Thyroid gland (tissue), 4 donors: ENCODE measurements at regions not wholly inside any gene's neighbourhood (a gene's known extent, or its start where the extent isn't known, plus 50 kb on each side); places are given as distances from the start of the nearest gene placed in this dataset.

ENCODE experiments used
- DNase-seq, 2 donors: peaks; one replicate each; pipeline ENCODE4 v3.0.0-alpha.2; 2019
- H3K27ac ChIP-seq, 3 donors: fragments of 200-600 bp; sonication (generic); 1 replicate in 2 of 3; 2 replicates in 1 of 3; pipeline ENCODE4 v1.5.1; 2016 to 2019; ENCODE audit warnings: mild to moderate bottlenecking in 1 of 3, moderate library complexity in 1 of 3
- H3K27me3 ChIP-seq: fragments of 200-600 bp; sonication (generic); one replicate; pipeline ENCODE4 v1.5.1; 2019
- H3K36me3 ChIP-seq, 2 donors: fragments of 200-600 bp; sonication (generic); one replicate each; pipeline ENCODE4 v1.5.1; 2016 to 2019
- H3K4me1 ChIP-seq, 2 donors: fragments of 200-600 bp; sonication (generic); one replicate each; pipeline ENCODE4 v1.5.1; 2017 to 2019
- H3K4me3 ChIP-seq, 3 donors: fragments of 200-600 bp; sonication (generic); replicated peaks in 1 of 3; 1 replicate in 2 of 3; 2 replicates in 1 of 3; pipeline ENCODE4 v1.5.1; 2016; ENCODE audit warnings: mild to moderate bottlenecking in 1 of 3
- H3K9me3 ChIP-seq: fragments of 200-600 bp; sonication (generic); one replicate; pipeline ENCODE4 v1.5.1; 2017
- CTCF ChIP-seq, 6 experiments: fragments of 200-600 bp in 3 of 6; fragments of 450-650 bp in 3 of 6; sonication (generic) in 3 of 6; IDR thresholded peaks; one replicate each; pipeline ENCODE4 v1.5.1; 2016 to 2019; ENCODE audit warnings: antibody characterized with exemption in 6 of 6, mild to moderate bottlenecking in 2 of 6, inconsistent platforms in 1 of 6, moderate library complexity in 1 of 6
- POLR2A ChIP-seq, 2 donors: fragments of 450-650 bp; IDR thresholded peaks; one replicate each; pipeline ENCODE4 v1.6.1; 2017; ENCODE audit warnings: antibody characterized with exemption in 2 of 2, mild to moderate bottlenecking in 2 of 2, moderate library complexity in 1 of 2
- WGBS, 2 donors: methylation state at CpG; one replicate each; pipeline ENCODE4 v1.1.5; 2017; 5-methylcytosine and 5-hydroxymethylcytosine counted together
- intact Hi-C: fragments of 100-400 bp; cut with DNase I; formaldehyde crosslinking; loops from one replicate; pipeline ENCODE4 v1.15.1; 2023

DNA sequence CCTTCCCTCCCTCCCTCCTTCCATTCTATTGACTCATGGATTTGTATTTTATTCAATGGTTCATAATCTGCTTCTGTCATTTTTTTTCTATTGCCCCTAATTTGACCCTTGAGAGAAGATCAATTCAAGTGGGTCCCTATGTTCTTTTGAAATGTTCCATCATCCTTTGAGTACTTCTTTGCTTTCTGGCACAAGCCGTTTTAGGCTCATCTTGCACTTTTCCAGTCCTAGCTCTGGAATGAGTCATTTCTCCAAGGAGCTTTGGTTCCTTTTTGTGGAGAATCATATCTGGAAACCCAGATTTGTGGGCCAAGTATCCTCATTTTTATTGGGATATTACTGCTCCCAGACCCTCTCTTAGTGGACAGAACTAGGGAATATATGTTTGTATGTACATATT lies 126.8 kb upstream of the PTPN3 start:
- Histone ChIP-seq H3K36me3 (no peaks in the 10 kb centered on the region), H3K27ac (no peak overlapping the region), H3K27me3 (no peaks in the 10 kb centered on the region), H3K4me1 (no peaks in the 10 kb centered on the region), H3K9me3 (no peaks in the 10 kb centered on the region), H3K4me3 (no peak overlapping the region)
- intact Hi-C loops = no loop called here
- TF ChIP-seq CTCF (IDR thresholded peaks at IDR 0.05) = no peak
- no peak for TF ChIP-seq POLR2A (IDR thresholded peaks at IDR 0.05)
- no peak for DNase-seq
- WGBS, 2 donors = 43 to 57% methylated on average over 1 of the region's 1 CpG

- Histone ChIP-seq H3K4me1 (no peaks in the 10 kb centered on the region), H3K36me3 (no peaks in the 10 kb centered on the region), H3K4me3 (no peak overlapping the region), H3K27me3 (no peaks in the 10 kb centered on the region), H3K9me3 (no peaks in the 10 kb centered on the region), H3K27ac (no peak overlapping the region)
- intact Hi-C loops = no loop called here
- TF ChIP-seq CTCF (IDR thresholded peaks at IDR 0.05) (no peak), POLR2A (IDR thresholded peaks at IDR 0.05) (no peak)
- 31 to 41% methylated on average over 4 of the region's 4 CpGs for WGBS, 2 donors
- DNase-seq = peak; percentile 31 to 43
These were observed 128.9 kb upstream of the PTPN3 start for GRCh38 chr9:109627042-109627441.

DNA sequence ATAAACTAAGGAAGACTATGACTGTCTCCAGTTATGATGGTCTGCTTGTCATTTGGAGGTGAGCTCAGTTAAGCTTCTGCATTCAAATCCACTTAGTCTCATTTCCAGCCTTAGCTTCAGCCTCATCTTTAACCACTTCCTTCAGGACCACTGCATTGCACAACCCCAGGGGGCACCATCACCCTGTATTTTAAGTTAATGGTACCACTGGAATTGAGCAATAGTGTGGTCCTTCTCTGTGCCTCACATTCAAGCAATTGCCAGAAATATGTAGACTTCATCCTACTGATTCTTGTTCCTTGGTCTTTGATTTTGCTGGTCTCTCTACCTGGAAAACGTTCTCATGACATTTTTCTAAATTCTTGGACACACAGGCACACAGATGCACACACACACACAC lies 131.5 kb upstream of the PTPN3 start:
- Histone ChIP-seq H3K4me1 (no peaks in the 10 kb centered on the region), H3K27ac (no peak overlapping the region), H3K9me3 (no peaks in the 10 kb centered on the region), H3K4me3 (no peak overlapping the region), H3K36me3 (no peaks in the 10 kb centered on the region), H3K27me3 (no peaks in the 10 kb centered on the region)
- no peak for DNase-seq
- no peak for TF ChIP-seq POLR2A (IDR thresholded peaks at IDR 0.05)
- no peak for TF ChIP-seq CTCF (IDR thresholded peaks at IDR 0.05)
- intact Hi-C loops = no loop called here
- 69 to 71% methylated on average over 1 of the region's 1 CpG for WGBS, 2 donors

DNA sequence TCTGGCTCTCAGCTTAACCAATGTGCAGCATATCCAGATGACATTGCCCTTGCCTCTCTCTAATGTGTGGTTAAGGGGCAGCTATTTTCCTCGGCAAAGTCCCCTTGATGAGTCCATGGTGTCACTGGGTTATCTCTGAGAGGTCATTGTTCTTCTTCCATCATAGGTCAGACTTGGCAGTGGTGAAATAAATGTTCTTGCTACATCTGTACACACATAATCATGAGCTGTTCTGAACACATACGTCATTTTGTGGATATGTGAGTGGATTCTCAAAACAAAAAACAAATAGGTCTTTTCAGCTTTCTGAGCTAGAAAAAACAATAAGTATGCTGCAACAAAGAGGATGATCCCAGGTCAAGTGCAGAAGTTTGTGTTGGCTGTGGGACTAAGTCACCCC lies 134.7 kb upstream of the PTPN3 start:
- no peaks in the 10 kb centered on the region for H3K4me1 ChIP-seq
- 87 to 98% methylated on average over 2 of the region's 2 CpGs for WGBS, 2 donors
- TF ChIP-seq POLR2A (IDR thresholded peaks at IDR 0.05) (no peak), CTCF (IDR thresholded peaks at IDR 0.05) (no peak)
- H3K4me3 ChIP-seq = no peak overlapping the region
- intact Hi-C loops = no loop called here
- H3K9me3 ChIP-seq = no peaks in the 10 kb centered on the region
- H3K36me3 ChIP-seq = no peaks in the 10 kb centered on the region
- DNase-seq = no peak
- H3K27ac ChIP-seq = no peak overlapping the region
- no peaks in the 10 kb centered on the region for H3K27me3 ChIP-seq

- intact Hi-C loops = no loop called here
- no peaks in the 10 kb centered on the region for H3K36me3 ChIP-seq
- H3K27ac ChIP-seq = no peak overlapping the region
- H3K4me3 ChIP-seq = peak overlapping the region; percentile 13 to 30 (median 20)
- TF ChIP-seq POLR2A (IDR thresholded peaks at IDR 0.05) (no peak), CTCF (IDR thresholded peaks at IDR 0.05) (no peak)
- no peaks in the 10 kb centered on the region for H3K27me3 ChIP-seq
- peaks cover 0 to 14% of the 10 kb centered on the region in 2 donors for H3K4me1 ChIP-seq
- no peaks in the 10 kb centered on the region for H3K9me3 ChIP-seq
- WGBS, 2 donors = 3 to 4% methylated on average over 20 to 37 of the region's 43 CpGs
- DNase-seq = peak; percentile 66 to 72
These were observed 140.1 kb upstream of the PALM2AKAP2 start for GRCh38 chr9:109639674-109640579.
